ENCODE measurements at regions not wholly inside any gene's neighbourhood (a gene's known extent, or its start where the extent isn't known, plus 50 kb on each side); places are given as distances from the start of the nearest gene placed in this dataset.

DNA sequence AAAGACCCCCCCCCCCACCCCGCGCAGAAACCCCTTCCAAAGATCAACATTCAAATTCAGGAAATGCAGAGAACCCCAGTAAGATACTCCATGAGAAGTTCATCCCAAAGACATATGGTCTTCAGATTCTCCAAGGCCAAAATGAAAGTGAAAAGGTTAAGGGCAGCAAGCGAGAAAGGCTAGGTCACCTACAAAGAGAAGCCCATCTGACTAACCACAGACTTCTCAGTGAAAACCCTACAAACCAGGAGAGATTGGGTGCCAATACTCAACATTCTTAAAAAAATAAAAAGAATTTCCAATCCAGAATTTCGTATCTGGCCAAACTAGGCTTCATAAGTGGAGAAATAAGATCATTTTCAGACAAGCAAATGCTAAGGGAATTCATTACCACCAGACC lies 175.2 kb downstream of the RND3 start:
- no peak for DNase-seq (ENCODE audit: low read depth)

- DNase-seq (ENCODE audit: low read depth): no peak
Measured at GRCh38 chr2:150309311-150310080, 178.0 kb downstream of the RND3 start.

DNA sequence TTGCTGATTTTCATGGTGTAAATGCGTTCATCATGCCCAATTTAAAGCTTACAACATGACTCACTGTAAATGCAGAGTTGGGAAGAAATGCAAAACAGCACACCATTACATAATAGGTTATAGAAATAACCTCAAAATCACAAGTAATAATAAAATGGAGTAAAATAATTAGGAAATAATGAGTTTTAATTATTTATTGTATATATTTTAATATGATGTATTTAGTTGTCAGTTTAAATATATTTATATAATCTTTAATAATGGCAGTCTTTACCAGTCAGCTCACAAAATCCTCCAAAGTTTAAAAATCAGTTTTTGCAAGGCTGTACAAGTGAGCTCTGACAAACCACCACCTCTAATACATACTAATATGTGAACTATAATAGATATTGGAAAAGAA lies 180.2 kb downstream of the RND3 start:
- no peak for DNase-seq (ENCODE audit: low read depth)

DNA sequence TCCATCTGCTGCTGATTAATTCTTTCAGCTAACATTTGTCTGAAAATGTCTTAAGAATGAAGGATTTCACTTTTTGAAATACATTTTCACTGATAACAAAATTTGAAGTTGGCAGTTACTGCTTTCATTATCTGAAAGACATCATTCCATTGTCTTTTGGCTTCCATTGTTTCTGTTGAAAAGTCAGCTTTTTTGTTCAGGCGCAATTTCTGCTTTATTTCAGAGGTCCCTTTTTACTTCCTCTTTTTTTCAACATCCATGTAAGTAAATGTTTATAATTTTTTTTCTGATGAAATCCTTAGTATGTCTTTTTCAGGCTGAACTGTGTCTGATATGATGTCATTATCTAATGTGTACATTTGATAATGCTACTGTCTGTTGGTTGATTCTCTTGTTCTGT lies 184.2 kb downstream of the RND3 start:
- no peak for DNase-seq (ENCODE audit: low read depth)

- DNase-seq (ENCODE audit: low read depth): no peak
Measured at GRCh38 chr2:150298571-150299305, 188.7 kb downstream of the RND3 start.

GRCh38 chr2:150296770-150297546 lies 190.5 kb downstream of the RND3 start:
- DNase-seq (ENCODE audit: low read depth): peak; percentile 44

GRCh38 chr2:150295544-150295943 lies 191.9 kb downstream of the RND3 start:
- no peak for DNase-seq (ENCODE audit: low read depth)

GRCh38 chr2:150293771-150294170 lies 193.7 kb downstream of the RND3 start:
- DNase-seq (ENCODE audit: low read depth): no peak

- no peak for DNase-seq (ENCODE audit: low read depth)
Measured at GRCh38 chr2:150292807-150293206, 194.7 kb downstream of the RND3 start.

GRCh38 chr2:150292192-150292591 lies 195.3 kb downstream of the RND3 start:
- no peak for DNase-seq (ENCODE audit: low read depth)

DNA sequence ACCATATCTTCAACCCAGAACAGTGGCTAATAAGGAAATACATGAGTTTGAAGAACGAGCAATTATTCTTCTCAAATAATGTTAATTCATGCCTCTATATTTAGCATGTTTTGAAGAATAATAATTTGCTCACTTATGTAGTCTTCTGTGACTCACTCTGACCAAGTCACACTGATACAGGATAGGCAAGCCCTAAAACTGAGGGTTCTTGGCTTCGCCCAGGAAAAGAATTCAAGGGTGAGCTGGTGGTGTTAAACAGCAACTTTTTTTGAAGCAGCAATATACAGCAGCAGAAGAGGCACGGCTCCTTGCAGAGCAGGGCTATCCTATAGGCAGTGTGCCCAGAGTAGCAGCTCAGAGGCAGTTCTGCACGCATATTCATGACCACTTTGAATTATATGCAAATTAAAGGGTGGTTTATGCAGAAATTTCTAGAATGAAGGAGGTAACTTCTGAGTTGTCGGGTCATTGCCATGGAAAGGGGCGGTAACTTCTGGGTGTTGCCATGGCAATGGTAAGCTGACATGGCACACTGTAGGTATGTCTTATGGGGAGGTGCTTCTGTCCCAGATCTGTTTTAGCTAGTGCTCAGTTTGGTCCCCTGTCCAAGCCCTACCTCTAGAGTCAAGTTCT lies 200.6 kb downstream of the RND3 start:
- no peak for DNase-seq (ENCODE audit: low read depth)

GRCh38 chr2:150284116-150284515 lies 203.4 kb downstream of the RND3 start:
- no peak for DNase-seq (ENCODE audit: low read depth)

DNA sequence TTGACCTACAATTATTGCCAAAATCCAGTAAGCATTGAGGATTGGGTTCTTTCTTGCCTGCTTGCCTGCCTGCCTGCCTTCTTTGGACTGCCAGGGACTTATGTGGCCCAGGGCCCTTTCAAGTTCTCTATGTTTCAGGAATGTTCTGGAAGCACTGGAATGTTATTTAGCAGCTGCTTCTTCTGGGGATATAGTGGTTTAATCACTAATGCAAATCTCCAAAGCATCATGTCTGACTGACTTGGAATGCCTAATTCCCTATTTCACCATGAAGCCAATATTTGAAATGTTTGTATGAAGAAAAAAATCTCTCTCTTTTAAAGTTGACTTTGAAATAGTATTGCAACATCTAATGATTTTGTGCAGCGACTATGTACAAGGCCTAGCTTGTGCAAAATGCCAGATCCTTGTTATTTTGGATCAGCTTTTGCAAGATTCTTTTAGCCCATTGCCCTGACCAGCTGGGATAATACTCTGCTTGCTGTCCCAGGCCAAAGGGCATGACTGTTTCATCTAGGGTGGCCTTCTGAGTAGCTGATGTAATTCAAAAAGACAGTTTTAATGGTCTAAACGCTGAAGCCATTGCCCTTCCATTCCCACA lies 204.6 kb downstream of the RND3 start:
- no peak for DNase-seq (ENCODE audit: low read depth)

DNA sequence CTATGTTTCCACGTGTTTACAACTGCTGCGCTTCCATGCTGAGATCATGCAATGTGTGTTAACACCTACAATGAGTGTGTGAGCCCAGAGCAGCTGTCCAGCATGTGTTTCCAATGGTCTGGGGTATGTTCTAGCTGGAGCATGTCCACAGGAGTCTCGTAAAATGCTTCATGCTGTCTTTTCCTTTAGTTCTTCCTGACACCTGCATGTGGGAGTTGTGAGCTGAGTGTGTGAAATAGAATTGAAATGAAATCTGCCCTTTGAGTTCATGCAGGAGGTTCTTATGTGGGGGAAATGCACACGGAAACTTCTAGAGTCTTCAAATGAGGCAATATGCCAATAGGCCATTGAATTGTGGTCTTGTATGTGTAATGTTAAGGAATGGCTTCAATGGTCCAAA lies 205.1 kb downstream of the RND3 start:
- DNase-seq (ENCODE audit: low read depth): no peak

GRCh38 chr2:150280231-150280630 lies 207.2 kb downstream of the RND3 start:
- no peak for DNase-seq (ENCODE audit: low read depth)

DNA sequence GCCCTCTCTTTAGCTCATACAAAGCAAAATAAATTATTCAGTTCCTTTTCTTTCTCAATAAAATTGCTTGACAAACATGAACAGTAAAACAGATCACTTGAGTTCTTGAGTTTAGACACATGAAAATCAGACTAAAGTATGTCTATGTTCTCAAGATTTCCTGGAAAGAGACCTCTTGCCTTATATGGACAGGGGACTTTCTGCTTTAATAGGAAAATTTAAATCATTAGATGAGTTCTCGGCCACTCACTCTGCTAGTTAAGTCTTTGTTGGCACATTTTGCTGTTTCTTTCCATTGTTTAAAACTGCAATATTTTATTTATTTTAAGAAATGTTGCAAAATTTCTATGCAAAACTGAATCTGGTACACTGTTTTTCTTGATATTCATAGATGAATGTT lies 207.8 kb downstream of the RND3 start:
- DNase-seq (ENCODE audit: low read depth): no peak

- DNase-seq (ENCODE audit: low read depth): no peak
Measured at GRCh38 chr2:150276737-150277136, 210.7 kb downstream of the RND3 start.

DNA sequence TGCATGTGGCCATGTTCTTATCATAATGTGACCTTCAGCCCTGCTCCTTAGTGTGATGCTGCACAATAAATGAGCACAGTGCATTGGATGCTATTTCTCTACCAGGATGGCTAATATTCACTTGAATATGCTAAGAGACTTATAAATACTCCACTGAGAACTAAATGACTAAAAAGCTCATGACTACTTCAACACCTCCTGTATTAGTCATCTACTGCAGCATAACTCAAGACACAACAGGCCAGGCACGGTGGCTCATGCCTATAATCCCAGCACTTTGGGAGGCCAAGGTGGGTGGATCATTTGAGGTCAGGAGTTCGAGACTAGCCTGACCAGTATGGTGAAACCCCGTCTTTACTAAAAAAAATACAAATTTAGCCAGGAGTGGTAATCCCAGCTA lies 213.4 kb downstream of the RND3 start:
- DNase-seq (ENCODE audit: low read depth): no peak

GRCh38 chr2:150271952-150272802 lies 215.3 kb downstream of the RND3 start:
- peak; percentile 73 for DNase-seq (ENCODE audit: low read depth)

DNA sequence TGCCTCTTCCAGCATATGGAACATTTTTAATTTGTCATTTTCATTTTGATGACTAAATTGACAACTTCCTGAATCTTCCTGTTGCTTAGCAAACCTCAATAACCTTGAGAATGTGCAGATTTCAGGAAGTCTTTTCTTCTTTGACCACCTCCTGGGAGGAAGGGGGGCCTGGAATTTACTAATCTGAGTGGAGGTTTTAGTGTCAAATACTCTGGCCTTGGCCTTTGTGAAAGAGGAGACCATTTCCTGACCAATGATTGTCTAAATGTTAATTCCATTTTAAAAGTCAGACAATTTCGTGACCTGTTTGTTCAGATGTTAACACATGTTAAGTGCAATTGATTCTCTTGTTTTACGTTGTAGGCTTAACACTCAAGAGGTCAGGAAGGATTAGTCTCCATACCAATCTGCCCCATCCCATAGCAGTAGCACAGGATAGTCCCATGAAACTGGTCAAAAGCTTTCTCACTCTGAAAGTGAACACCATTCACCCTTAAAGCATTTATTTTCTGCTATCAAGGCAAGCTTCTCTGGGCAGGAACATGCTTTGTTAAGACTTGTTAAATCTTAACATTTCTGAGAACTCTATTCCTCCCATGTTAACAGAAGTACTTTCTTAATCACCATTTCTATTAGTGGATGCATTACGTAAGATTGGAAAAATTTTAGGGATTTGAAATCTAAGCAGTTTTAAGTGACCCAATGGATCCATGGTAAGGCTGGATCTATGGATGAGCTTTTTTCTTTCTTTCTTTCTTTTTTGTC lies 219.6 kb downstream of the RND3 start:
- no peak for DNase-seq (ENCODE audit: low read depth)
